Hepatocyte (in vitro differentiated cells): ENCODE measurements at regions not wholly inside any gene's neighbourhood (a gene's known extent, or its start where the extent isn't known, plus 50 kb on each side); places are given as distances from the start of the nearest gene placed in this dataset.
"Not testable (repeated sequence)": the region's sequence is repeated elsewhere in the genome, so short reads cannot be mapped to it uniquely, and the experiment has no call there.

Experiments
- DNase-seq: peaks from one replicate; pipeline ENCODE4 v3.0.0-alpha.2; 2016; ENCODE audit warnings: low spot score
- H2AFZ ChIP-seq: fragments of 200-600 bp; sonication (generic); 2 replicates; pipeline ENCODE4 v1.6.0; 2016; ENCODE audit warnings: antibody characterized with exemption, mild to moderate bottlenecking
- H3K27ac ChIP-seq: fragments of 200-600 bp; sonication (generic); 2 replicates; pipeline ENCODE4 v1.5.1; 2016; ENCODE audit warnings: mild to moderate bottlenecking
- H3K27me3 ChIP-seq: fragments of 200-600 bp; sonication (generic); 2 replicates; pipeline ENCODE4 v1.6.1; 2016
- H3K36me3 ChIP-seq: fragments of 200-600 bp; sonication (generic); replicated peaks from 2 replicates; pipeline ENCODE4 v1.5.1; 2016; ENCODE audit warnings: low read depth; ENCODE audit not compliant: insufficient read depth
- H3K4me1 ChIP-seq: fragments of 200-600 bp; sonication (generic); 2 replicates; pipeline ENCODE4 v1.5.1; 2016; ENCODE audit warnings: mild to moderate bottlenecking, moderate library complexity; ENCODE audit not compliant: insufficient read depth
- H3K4me2 ChIP-seq: fragments of 200-600 bp; sonication (generic); 2 replicates; pipeline ENCODE4 v1.6.0; 2016
- H3K4me3 ChIP-seq: fragments of 200-600 bp; sonication (generic); 2 replicates; pipeline ENCODE4 v1.5.1; 2016; ENCODE audit warnings: mild to moderate bottlenecking
- H3K79me2 ChIP-seq: fragments of 200-600 bp; sonication (generic); 2 replicates; pipeline ENCODE4 v1.6.0; 2017; ENCODE audit warnings: mild to moderate bottlenecking
- H3K9me2 ChIP-seq: fragments of 200-600 bp; sonication (generic); replicated peaks from 2 replicates; pipeline ENCODE4 v1.6.0; 2017; ENCODE audit warnings: mild to moderate bottlenecking; ENCODE audit not compliant: insufficient read depth
- H3K9me3 ChIP-seq: fragments of 200-600 bp; sonication (generic); 2 replicates; pipeline ENCODE4 v1.5.1; 2016; ENCODE audit warnings: low read depth, mild to moderate bottlenecking
- H4K20me1 ChIP-seq: fragments of 200-600 bp; sonication (generic); 2 replicates; pipeline ENCODE4 v1.6.0; 2016; ENCODE audit warnings: mild to moderate bottlenecking; ENCODE audit not compliant: insufficient read depth, poor library complexity, severe bottlenecking
- EZH2 ChIP-seq: fragments of 200-600 bp; sonication (generic); IDR thresholded peaks from 2 replicates; pipeline ENCODE4 v1.6.1; 2016; ENCODE audit warnings: antibody characterized with exemption, mild to moderate bottlenecking, borderline replicate concordance
- EZH2phosphoT487 ChIP-seq: fragments of 200-600 bp; sonication (generic); IDR thresholded peaks from one replicate; pipeline ENCODE4 v1.6.1; 2018; ENCODE audit warnings: antibody characterized with exemption, mild to moderate bottlenecking, low read depth, moderate library complexity; ENCODE audit not compliant: unreplicated experiment, severe bottlenecking
- WGBS: methylation state at CpG from one replicate; pipeline ENCODE4 v1.1.6; 2016; ENCODE audit warnings: low lambda C conversion rate; ENCODE audit errors: missing lambda C conversion rate; 5-methylcytosine and 5-hydroxymethylcytosine counted together
- TF ChIP-seq, protein P1 (sequence below): fragments of 200-600 bp; sonication (generic); IDR thresholded peaks from 2 replicates; pipeline ENCODE4 v1.5.1; 2016; ENCODE audit warnings: antibody characterized with exemption, mild to moderate bottlenecking; ENCODE audit not compliant: poor library complexity

DNA sequence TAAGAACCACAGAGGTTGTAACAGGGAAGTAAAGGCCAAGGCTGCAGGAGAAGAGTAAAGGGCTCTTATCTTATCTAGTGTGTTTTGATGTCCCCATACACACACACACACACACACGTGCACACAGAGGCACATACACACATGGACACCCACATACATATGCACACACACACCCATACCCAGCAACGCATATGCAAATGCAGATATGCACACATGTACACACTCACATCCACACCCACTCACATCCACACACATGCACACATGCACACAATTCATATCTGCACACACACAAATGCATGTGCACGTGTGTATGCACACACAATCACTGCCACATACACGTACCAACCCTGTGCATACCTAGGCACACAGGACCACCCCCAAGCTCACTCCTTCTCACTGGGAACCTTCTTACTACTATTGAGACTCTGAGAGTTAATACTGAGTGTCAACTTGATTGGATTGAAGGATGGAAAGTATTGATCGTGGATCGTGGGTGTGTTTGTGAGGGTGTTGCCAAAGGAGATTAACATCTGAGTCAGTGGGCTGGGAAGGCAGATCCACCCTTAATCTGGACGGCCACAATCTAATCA, 99.0 kb upstream of the AKAP13 start:
- 79% methylated on average over 7 of the region's 7 CpGs for WGBS

DNA sequence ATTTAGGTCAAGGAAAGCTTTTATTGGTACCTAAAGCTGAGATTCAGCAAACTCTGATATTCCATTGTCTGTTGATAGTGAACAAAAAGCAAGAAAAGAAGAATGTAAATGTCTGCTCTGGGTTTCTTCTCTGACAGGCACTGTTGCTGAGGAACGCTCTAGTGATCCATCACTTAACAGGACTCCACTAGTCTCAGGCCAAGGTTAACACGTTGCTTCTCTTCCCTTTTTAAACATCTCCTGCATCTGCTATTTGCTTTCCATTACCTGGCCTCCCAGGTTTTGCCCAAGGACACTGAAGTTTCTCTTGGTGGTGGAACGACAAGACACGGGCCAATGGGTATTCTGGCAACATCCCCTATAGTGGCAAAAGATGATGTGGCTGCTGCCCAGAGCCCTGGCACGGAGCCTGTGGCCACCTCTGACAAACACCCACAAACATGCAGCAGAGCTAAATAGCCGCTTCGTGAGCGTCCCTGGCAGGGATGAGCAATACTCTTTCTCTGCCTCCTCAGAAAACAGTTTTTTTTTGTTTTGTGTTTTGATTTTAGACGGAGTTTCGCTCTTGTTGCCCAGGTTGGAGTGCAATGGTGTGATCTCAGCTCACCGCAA, 97.8 kb upstream of the AKAP13 start:
- Histone ChIP-seq H4K20me1 (no peaks in the 10 kb centered on the region), H3K27ac (peak overlapping the region; percentile 17), H3K27me3 (no peaks in the 10 kb centered on the region), H3K4me3 (no peak overlapping the region), H3K4me1 (no peaks in the 10 kb centered on the region), H3K9me3 (no peaks in the 10 kb centered on the region), H3K79me2 (no peaks in the 10 kb centered on the region), H3K4me2 (no peak overlapping the region), H3K36me3 (no peaks in the 10 kb centered on the region), H2AFZ (no peak overlapping the region), H3K9me2 (no peaks in the 10 kb centered on the region)
- TF ChIP-seq, protein P1, sequence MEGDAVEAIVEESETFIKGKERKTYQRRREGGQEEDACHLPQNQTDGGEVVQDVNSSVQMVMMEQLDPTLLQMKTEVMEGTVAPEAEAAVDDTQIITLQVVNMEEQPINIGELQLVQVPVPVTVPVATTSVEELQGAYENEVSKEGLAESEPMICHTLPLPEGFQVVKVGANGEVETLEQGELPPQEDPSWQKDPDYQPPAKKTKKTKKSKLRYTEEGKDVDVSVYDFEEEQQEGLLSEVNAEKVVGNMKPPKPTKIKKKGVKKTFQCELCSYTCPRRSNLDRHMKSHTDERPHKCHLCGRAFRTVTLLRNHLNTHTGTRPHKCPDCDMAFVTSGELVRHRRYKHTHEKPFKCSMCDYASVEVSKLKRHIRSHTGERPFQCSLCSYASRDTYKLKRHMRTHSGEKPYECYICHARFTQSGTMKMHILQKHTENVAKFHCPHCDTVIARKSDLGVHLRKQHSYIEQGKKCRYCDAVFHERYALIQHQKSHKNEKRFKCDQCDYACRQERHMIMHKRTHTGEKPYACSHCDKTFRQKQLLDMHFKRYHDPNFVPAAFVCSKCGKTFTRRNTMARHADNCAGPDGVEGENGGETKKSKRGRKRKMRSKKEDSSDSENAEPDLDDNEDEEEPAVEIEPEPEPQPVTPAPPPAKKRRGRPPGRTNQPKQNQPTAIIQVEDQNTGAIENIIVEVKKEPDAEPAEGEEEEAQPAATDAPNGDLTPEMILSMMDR = no peak
- TF ChIP-seq EZH2phosphoT487 (no peak), EZH2 (no peak)
- no peak for DNase-seq
- 79% methylated on average over 11 of the region's 11 CpGs for WGBS

More for the DNA sequence above, 99.0 kb upstream of the AKAP13 start:
- Histone ChIP-seq H3K79me2 (no peaks in the 10 kb centered on the region), H2AFZ (no peak overlapping the region), H4K20me1 (no peaks in the 10 kb centered on the region), H3K9me2 (no peaks in the 10 kb centered on the region), H3K4me2 (no peak overlapping the region), H3K4me3 (no peak overlapping the region), H3K4me1 (no peaks in the 10 kb centered on the region), H3K27me3 (no peaks in the 10 kb centered on the region), H3K27ac (no peak overlapping the region), H3K36me3 (no peaks in the 10 kb centered on the region), H3K9me3 (no peaks in the 10 kb centered on the region)
- TF ChIP-seq EZH2 (no peak), EZH2phosphoT487 (no peak)
- TF ChIP-seq, protein P1 = no peak
- DNase-seq = no peak

DNA sequence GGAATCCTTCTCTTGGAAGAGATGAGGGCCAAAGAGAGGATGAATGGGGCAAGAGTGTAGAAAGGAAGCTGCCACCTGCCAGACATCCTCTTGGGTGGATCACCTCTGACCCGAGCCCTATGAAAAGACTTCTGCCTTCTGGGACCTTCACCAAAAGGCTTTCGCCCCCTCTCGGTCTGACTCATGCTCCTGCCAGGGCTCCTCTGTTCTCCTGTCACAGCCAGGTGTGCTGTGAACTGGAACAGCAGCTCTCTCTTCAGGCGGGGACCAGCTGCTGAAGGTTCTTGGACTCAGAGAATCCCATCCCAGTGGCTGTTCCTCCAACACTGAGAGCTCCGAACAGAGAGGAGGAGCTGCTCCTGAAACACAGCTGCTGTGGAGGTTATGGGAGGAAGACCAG, 96.6 kb upstream of the AKAP13 start:
- not testable (repeated sequence) for H3K79me2 ChIP-seq, H2AFZ ChIP-seq
- WGBS = 73% methylated on average over 5 of the region's 5 CpGs

DNA sequence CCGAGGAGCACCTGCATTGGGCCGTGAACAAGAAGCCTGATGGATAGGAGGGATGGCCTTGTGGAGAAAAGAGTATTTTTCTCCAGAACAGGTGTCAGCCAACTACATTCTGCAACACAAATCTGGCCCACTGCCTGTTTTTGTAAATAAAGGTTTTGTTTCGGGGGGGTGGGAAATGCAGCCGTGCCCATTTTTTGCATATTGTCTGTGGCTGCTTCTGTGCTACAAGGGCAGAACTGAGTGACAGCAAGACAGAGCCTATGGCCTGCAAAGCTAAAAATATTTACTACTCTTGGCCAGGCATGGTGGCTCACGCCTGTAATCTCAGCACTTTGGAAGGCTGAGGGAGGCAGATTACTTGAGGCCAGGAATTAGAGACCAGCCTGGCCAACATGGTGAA, 95.9 kb upstream of the AKAP13 start:
- Histone ChIP-seq H3K4me2 (no peak overlapping the region), H3K36me3 (no peaks in the 10 kb centered on the region), H3K27ac (no peak overlapping the region), H2AFZ (no peak overlapping the region), H3K4me3 (no peak overlapping the region), H3K27me3 (no peaks in the 10 kb centered on the region), H3K4me1 (no peaks in the 10 kb centered on the region), H4K20me1 (no peaks in the 10 kb centered on the region), H3K9me3 (no peaks in the 10 kb centered on the region), H3K79me2 (no peaks in the 10 kb centered on the region), H3K9me2 (no peaks in the 10 kb centered on the region)
- TF ChIP-seq EZH2phosphoT487 (no peak), EZH2 (no peak)
- TF ChIP-seq, protein P1 = no peak
- no peak for DNase-seq
- WGBS = 93% methylated on average over 5 of the region's 5 CpGs

More for the DNA sequence above, 96.6 kb upstream of the AKAP13 start:
- H3K27ac ChIP-seq, H3K9me3 ChIP-seq, H3K9me2 ChIP-seq, DNase-seq, H3K36me3 ChIP-seq, H3K27me3 ChIP-seq, H4K20me1 ChIP-seq, H3K4me2 ChIP-seq, H3K4me3 ChIP-seq, H3K4me1 ChIP-seq: not testable (repeated sequence)
